HG03575 (cell line): ENCODE measurements at regions not wholly inside any gene's neighbourhood (a gene's known extent, or its start where the extent isn't known, plus 50 kb on each side); places are given as distances from the start of the nearest gene placed in this dataset.
A peak's percentile ranks its signal among the peaks of the same experiment; 100 is the strongest.
"Not testable (repeated sequence)": the region's sequence is repeated elsewhere in the genome, so short reads cannot be mapped to it uniquely, and the experiment has no call there.

ENCODE experiments used
- ATAC-seq: cut with Tn5 transposase; IDR thresholded peaks from one replicate; pipeline ENCODE4 v1.9.1; 2021; ENCODE audit not compliant: unreplicated experiment, insufficient number of reproducible peaks, low FRiP score; ENCODE audit errors: extremely low read depth

- ATAC-seq: no peak
Measured at GRCh38 chr2:47728551-47728950, 54.4 kb upstream of the MSH6 start.

GRCh38 chr2:47727956-47728355 lies 55.0 kb upstream of the MSH6 start:
- ATAC-seq: no peak

DNA sequence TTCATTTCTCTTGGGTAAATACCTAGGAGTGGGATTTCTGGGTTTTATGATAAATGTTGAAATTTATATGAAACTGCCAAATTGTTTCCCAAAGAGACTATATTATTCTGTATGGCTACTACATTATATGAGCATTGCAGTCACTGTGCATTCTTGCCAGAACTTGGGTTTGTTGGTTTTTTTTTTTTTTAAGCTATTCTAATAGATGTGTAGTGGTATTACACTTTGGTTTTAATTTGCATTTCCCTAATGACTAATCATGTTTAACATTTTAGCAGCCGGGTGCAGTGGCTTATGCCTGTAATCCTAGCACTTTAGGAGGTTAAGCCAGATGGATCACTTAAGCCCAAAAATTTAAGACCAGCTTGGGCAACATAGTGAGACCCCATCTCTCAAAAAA lies 56.0 kb upstream of the MSH6 start:
- not testable (repeated sequence) for ATAC-seq

- no peak for ATAC-seq
Measured at GRCh38 chr2:47725808-47726207, 57.1 kb upstream of the MSH6 start.

- peak; percentile 79 for ATAC-seq
Measured at GRCh38 chr2:47724221-47724981, 58.5 kb upstream of the MSH6 start.

- ATAC-seq: no peak
Measured at GRCh38 chr2:47721296-47721695, 61.6 kb upstream of the MSH6 start.

GRCh38 chr2:47720559-47720958 lies 62.4 kb upstream of the MSH6 start:
- ATAC-seq: no peak

GRCh38 chr2:47720036-47720435 lies 62.9 kb upstream of the MSH6 start:
- ATAC-seq: no peak

DNA sequence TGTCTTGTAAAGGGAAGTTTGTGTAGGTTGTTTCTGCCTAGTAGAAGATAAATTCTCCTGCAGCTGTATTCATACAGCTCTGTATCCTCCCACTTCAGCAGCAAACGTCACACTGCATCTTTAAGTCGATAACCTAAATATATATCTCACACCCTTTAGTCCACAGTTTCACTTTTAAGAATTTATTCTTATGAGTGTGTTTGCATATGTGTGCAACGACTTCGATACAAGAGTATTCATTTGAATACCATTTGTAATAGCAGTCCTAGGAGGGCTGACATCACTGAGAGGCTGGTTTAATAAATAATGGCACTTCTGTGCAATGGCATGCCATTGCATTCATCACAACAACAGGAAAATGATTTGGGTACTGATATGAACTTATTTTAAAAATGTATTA lies 63.8 kb upstream of the MSH6 start:
- peak; percentile 60 for ATAC-seq

DNA sequence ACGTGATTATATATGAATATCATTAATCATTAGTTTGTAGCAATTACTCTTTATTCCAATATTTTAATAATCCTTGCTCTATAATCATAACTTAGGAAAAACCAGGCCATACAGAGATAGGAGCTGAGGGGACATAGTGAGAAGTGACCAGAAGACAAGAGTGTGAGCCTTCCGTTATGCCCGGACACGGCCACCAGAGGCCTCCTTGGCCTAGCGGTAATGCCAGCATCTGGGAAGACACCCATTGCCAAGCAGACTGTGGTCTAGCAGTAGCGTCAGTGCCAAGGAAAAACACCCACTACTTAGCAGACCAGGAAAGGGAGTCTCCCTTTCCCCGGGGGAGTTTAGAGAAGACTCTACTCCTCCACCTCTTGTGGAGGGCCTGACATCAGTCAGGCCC lies 66.6 kb upstream of the MSH6 start:
- not testable (repeated sequence) for ATAC-seq

GRCh38 chr2:47715552-47715951 lies 67.4 kb upstream of the MSH6 start:
- no peak for ATAC-seq

DNA sequence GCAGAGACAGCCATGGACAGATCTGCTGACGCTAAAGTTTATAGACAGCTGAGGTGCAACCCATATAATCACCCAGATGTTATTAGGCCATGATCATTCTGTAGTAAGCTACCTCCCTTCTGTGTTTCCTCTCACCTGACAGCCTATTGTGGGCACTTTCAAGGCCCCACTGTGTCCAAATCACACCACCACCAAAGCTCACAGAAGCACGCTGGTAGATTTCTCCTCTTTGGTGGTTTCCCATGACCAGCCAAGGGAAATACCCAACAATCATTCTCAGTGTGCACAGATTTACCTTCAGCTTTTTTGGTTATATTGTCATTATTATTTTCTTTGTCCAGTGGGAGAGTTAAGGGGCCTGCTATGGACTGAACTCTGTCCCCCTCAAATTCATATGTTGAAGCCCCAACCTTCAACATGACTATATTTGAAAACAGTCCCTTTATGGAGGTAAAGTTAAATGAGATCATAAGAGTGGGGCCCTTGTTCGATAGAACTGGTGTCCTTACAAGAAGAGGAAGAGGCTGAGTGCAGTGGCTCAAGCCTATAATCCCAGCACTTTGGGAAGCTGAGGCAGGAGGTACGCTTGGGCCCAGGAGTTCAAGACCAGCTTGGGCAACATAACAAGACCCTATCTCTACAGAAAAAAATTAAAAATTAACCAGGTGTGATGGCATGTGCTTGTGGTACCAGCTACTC lies 74.0 kb upstream of the MSH6 start:
- ATAC-seq: no peak

DNA sequence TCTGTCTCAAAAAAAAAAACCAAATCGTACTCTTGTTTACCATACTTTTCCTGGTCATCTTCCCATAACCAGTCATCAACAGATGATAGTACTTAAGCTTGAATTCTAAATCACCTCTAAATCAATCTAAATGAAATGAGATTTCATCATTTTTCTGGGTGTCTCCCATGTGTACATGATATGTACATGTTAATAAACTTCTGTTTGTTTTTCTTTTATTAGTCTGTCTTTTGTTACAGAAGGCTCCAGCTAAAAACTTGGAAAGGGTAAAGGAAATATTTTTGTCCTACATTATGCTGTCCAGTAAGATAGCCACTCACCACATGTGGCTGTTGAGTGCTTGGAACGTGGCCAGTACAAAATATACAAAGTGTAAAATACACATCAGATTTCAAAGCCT lies 78.7 kb upstream of the MSH6 start:
- no peak for ATAC-seq

DNA sequence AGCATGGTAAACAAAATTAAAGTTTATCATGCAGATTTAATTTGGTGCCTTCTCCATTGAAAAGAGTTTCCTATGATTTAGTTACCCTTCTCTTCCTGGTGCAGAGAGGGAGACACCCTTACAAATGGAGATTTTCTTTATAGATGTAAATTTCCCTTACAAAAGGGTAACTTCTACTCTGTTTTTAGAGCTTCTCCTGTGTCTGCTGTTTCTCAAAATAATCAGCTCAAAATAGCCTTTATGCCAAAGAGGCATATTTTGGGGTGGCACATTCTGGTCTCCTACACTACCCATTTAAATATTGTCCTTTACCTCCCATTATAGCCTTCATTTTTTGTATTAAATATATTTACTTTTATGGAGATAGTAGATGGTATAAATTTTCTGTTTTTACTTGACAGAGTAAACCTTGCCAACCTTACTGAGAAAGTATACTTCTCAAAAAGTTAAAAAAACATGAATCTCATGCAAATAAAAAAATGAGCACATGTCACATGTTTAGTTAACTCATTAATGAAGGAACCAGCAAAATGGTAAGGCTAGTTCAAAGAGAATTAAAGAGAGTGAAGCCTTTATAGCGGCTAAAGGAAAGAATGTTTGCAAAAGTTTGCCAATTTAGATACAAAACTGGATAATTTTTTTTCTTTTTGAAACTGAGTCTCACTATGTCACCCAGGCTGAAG lies 83.3 kb upstream of the MSH6 start:
- ATAC-seq: no peak

- not testable (repeated sequence) for ATAC-seq
Measured at GRCh38 chr2:47698436-47698972, 84.4 kb upstream of the MSH6 start.

DNA sequence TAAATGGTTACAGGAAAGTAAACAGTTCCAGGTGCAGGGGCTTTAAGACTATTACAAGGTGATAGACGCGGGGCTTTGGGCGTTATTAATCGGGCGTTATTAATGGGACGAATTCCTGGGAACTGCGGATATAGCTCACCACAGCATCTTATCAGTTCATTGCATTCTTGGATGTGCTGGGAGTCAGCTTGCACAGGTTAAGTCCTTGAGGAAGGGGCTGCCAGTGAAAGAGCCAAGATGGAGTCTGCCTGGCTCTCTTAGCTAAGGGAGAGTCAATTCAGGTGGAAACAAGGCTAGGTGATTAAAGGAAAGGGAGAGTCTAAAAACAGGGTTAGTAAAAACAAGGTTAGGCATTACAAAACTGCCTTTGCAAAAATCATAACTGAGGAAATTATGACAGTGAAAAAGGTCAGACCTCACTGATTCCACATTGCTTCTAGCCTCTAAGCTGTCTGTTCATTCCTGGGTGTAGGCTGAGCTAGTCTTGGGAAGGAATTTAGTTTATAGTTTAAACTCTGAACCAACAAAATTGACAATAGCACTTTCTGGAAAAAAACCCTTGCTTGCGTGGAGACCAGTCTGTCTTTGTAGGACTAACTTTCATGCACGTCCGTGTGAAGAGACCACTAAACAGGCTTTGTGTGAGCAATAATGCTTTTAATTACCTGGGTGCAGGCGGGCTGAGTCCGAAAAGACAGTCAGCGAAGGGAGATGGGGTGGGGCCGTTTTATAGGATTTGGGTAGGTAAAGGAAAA lies 85.1 kb upstream of the MSH6 start:
- not testable (repeated sequence) for ATAC-seq

DNA sequence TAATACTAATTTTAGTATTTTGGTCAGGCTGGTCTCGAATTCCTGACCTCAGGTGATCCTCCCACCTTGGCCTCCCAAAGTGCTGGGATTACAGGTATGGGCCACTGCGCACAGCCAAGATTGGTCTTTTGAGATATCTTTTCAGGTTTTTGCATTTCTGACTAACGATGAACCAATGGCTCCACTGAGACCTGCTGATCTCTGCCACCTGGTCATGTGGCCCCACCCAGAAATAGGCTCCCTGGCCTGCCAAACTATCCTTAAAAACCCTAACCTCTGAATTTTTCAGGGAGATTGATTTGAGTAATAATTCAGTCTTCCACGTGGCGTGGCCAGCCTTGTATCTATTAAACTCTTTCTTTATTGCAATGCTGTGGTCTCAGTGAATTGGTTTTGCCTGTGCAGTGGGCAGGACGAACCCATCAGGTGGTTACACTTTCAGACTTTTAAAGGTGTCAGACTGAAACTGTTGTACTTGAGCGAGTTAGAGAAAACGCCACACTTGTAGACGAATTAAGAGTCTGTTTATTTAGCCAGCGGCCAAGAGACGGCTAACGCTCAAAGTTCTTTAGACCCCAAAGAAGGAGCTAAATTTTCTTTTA lies 85.8 kb upstream of the MSH6 start:
- peak; percentile 58 for ATAC-seq

- ATAC-seq: no peak
Measured at GRCh38 chr2:47696478-47696831, 86.5 kb upstream of the MSH6 start.
